NCI-H446 treated with DMSO at 0.1 percent for 48 hours (cell line): ENCODE measurements at regions not wholly inside any gene's neighbourhood (a gene's known extent, or its start where the extent isn't known, plus 50 kb on each side); places are given as distances from the start of the nearest gene placed in this dataset.
"Not testable (repeated sequence)": the region's sequence is repeated elsewhere in the genome, so short reads cannot be mapped to it uniquely, and the experiment has no call there.

Experiments
- DNase-seq: peaks from one replicate; lab custom pipeline; 2025; lab: John Stamatoyannopoulos, UW

- DNase-seq = no peak
Measured at GRCh38 chr3:173216063-173216462, 75.0 kb upstream of the SPATA16 start.

GRCh38 chr3:173214576-173214975 is 73.5 kb upstream of the SPATA16 start:
- no peak for DNase-seq

DNA sequence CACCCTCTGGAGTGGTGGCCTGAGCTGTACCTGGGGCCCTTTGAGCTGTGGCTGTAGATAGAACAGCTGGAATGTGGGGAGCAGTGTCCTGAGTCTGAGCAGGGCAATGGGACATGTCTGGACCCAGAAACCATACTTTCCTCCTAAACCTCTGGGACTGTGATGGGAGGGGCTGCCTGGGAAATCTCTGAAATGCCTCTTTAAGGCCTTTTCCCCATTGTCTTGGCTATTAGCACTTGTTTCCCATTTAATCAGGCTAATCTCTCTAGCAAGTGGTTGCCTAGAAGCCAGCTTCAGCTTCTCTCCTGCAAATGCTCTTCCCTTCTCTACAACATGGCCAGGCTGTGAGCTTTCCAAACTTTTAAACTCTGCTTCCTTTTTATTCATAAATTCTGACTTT is 58.5 kb upstream of the SPATA16 start:
- DNase-seq = no peak

GRCh38 chr3:173194868-173195267 is 53.8 kb upstream of the SPATA16 start:
- not testable (repeated sequence) for DNase-seq

- DNase-seq = no peak
Measured at GRCh38 chr3:173191611-173192010, 50.6 kb upstream of the SPATA16 start.
